KMS-11 (cell line): ENCODE measurements at regions not wholly inside any gene's neighbourhood (a gene's known extent, or its start where the extent isn't known, plus 50 kb on each side); places are given as distances from the start of the nearest gene placed in this dataset.

Source experiments
- H2AFZ ChIP-seq: fragments of 200-600 bp; sonication (generic); 2 replicates; pipeline ENCODE4 v1.6.1; 2016; ENCODE audit warnings: antibody characterized with exemption, mixed run types, low read depth
- H3K27ac ChIP-seq: fragments of 200-600 bp; sonication (generic); 2 replicates; pipeline ENCODE4 v1.6.1; 2016; ENCODE audit warnings: mild to moderate bottlenecking, mixed run types
- H3K27me3 ChIP-seq: fragments of 200-600 bp; sonication (generic); 2 replicates; pipeline ENCODE4 v1.6.1; 2017; ENCODE audit warnings: mild to moderate bottlenecking, low read depth, mixed run types, moderate library complexity; ENCODE audit not compliant: insufficient read depth
- H3K36me3 ChIP-seq: fragments of 200-600 bp; sonication (generic); 2 replicates; pipeline ENCODE4 v1.6.1; 2017; ENCODE audit warnings: mild to moderate bottlenecking, mixed run types; ENCODE audit not compliant: insufficient read depth
- H3K4me1 ChIP-seq: fragments of 200-600 bp; sonication (generic); 2 replicates; pipeline ENCODE4 v1.6.1; 2016; ENCODE audit warnings: mild to moderate bottlenecking, low read depth, mixed run types; ENCODE audit not compliant: poor library complexity, severe bottlenecking
- H3K4me2 ChIP-seq: fragments of 200-600 bp; sonication (generic); 2 replicates; pipeline ENCODE4 v1.7.0; 2016; ENCODE audit warnings: mild to moderate bottlenecking, mixed run types
- H3K4me3 ChIP-seq: fragments of 200-600 bp; sonication (generic); IDR thresholded peaks from 2 replicates; pipeline ENCODE4 v1.6.1; 2017; ENCODE audit warnings: low read depth, low read length, mixed read lengths; ENCODE audit not compliant: insufficient read depth
- H3K79me2 ChIP-seq: fragments of 200-600 bp; sonication (generic); 2 replicates; pipeline ENCODE4 v1.6.1; 2016; ENCODE audit warnings: low read depth, mixed run types; ENCODE audit not compliant: insufficient read depth
- H3K9ac ChIP-seq: fragments of 200-600 bp; sonication (generic); 2 replicates; pipeline ENCODE4 v1.6.1; 2016; ENCODE audit warnings: mild to moderate bottlenecking, mixed run types
- H4K20me1 ChIP-seq: fragments of 200-600 bp; sonication (generic); 2 replicates; pipeline ENCODE4 v1.6.1; 2016; ENCODE audit warnings: mild to moderate bottlenecking, mixed run types; ENCODE audit not compliant: insufficient read depth
- TF ChIP-seq, protein P1 (sequence below): fragments of 200-600 bp; sonication (generic); conservative IDR thresholded peaks from 2 replicates; pipeline ENCODE4 v1.6.1; 2017; ENCODE audit warnings: low read depth, mild to moderate bottlenecking, antibody characterized with exemption, low read length, moderate library complexity, mixed read lengths

DNA sequence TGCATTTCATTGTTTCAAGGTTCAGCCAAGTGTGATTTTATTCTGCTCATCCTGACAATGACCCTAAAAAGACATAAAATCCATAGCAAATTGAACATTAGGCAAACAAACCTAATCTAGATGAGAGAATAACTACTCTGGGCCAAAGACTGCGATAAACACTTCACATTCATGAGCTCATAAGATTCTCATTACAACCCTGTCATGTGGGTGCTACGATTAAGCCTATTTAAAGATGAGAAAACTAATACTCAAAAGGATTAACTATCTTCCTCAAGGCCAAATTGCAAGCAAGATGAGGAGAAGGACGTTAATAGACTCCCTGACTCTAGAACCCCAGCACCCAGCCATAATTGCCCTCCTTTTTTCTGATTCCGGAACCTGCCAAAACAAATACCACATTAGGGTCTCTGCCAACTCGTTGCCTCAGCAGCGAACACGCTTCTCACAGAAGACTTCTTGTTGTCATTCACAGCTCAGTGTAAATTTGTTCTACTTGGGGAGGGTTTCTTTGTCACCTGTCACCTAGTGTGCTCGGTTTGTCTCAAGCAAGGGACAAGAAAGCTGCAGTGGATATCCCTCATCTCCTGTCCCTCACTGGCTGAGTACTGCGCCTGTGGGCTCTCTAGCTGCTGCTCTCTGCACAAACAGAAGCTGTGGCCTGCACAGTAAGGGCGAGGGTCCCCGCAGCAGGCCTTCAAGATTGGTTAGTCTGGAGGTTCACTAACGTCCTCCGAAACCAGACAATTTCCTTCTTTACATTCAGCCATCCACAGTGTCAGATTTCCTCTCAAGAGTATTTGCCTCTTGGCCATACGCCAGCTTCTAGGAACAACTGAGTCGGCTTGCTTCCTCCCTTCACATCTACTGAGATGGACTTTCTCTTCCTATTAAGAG is 200.0 kb upstream of the UBE2E2 start:
- H3K9ac ChIP-seq = no peak overlapping the region
- no peaks in the 10 kb centered on the region for H3K27me3 ChIP-seq
- H3K79me2 ChIP-seq = no peaks in the 10 kb centered on the region
- no peak overlapping the region for H3K4me2 ChIP-seq
- H3K36me3 ChIP-seq = no peaks in the 10 kb centered on the region
- TF ChIP-seq, protein P1, sequence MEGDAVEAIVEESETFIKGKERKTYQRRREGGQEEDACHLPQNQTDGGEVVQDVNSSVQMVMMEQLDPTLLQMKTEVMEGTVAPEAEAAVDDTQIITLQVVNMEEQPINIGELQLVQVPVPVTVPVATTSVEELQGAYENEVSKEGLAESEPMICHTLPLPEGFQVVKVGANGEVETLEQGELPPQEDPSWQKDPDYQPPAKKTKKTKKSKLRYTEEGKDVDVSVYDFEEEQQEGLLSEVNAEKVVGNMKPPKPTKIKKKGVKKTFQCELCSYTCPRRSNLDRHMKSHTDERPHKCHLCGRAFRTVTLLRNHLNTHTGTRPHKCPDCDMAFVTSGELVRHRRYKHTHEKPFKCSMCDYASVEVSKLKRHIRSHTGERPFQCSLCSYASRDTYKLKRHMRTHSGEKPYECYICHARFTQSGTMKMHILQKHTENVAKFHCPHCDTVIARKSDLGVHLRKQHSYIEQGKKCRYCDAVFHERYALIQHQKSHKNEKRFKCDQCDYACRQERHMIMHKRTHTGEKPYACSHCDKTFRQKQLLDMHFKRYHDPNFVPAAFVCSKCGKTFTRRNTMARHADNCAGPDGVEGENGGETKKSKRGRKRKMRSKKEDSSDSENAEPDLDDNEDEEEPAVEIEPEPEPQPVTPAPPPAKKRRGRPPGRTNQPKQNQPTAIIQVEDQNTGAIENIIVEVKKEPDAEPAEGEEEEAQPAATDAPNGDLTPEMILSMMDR = no peak
- no peak overlapping the region for H2AFZ ChIP-seq
- H3K4me3 ChIP-seq = no peak overlapping the region
- H3K4me1 ChIP-seq = no peaks in the 10 kb centered on the region
- no peaks in the 10 kb centered on the region for H4K20me1 ChIP-seq
- H3K27ac ChIP-seq = no peak overlapping the region

DNA sequence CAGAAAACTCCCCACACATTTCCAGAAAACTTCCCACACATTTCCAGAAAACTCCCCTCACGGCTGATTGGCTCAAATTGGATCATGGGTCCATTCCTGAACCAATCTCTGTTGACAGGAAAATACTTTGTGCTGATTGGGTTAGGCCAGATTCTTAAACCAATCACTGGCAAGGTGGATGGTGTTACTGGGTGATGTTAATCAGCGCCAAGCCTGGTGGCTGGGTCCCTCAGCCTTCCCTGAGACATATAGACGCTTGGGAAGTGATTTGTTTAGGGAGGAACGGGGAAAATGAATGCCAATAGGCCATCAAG is 199.4 kb upstream of the UBE2E2 start:
- no peaks in the 10 kb centered on the region for H3K27me3 ChIP-seq
- no peak overlapping the region for H3K4me3 ChIP-seq
- no peak overlapping the region for H3K9ac ChIP-seq
- TF ChIP-seq, protein P1 = no peak
- H3K4me2 ChIP-seq = no peak overlapping the region
- no peak overlapping the region for H3K27ac ChIP-seq
- H2AFZ ChIP-seq = no peak overlapping the region
- no peaks in the 10 kb centered on the region for H3K79me2 ChIP-seq
- H3K36me3 ChIP-seq = no peaks in the 10 kb centered on the region
- H3K4me1 ChIP-seq = no peaks in the 10 kb centered on the region
- H4K20me1 ChIP-seq = no peaks in the 10 kb centered on the region

DNA sequence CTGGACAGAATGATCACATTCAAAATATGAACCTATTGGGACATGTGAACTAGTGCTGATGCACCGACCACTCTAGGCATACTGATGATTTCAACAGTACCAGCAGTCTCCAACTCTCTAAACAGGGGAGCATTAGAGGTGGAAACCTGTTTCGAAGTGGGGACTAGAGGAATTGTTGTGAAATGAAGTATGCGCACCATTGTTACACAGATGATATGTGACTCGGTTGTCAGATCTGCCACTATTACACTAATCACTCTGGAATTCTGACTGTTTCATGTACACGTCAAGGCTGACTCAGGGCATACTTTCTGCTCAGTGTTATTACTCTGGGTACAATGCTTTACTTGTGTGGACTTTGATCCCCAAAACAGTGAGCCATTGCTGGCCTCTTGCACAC is 198.2 kb upstream of the UBE2E2 start:
- Histone ChIP-seq H3K79me2 (no peaks in the 10 kb centered on the region), H2AFZ (no peak overlapping the region), H3K36me3 (no peaks in the 10 kb centered on the region), H3K4me2 (no peak overlapping the region), H3K4me1 (no peaks in the 10 kb centered on the region), H3K4me3 (no peak overlapping the region), H4K20me1 (no peaks in the 10 kb centered on the region), H3K9ac (no peak overlapping the region), H3K27me3 (no peaks in the 10 kb centered on the region), H3K27ac (no peak overlapping the region)
- TF ChIP-seq, protein P1 = no peak

DNA sequence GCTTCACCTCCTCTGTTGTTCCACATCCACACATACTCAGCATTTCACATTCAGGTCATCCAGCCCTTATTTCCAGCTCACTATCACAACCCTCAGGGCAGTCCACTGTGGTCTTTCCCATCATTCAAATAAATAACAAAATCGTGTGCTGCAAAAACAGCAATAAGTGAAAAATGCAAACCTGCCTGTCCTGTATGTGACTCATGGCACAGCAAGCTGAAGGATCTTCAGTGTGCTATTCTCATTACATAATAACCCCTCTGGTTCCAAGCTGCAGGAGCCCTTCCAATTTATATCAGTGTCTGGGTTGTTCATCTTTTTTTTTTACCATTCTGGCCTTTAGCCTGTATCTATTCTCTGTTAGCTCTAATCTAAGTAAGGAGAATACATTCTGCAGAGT is 185.3 kb upstream of the UBE2E2 start:
- Histone ChIP-seq H3K79me2 (no peaks in the 10 kb centered on the region), H3K27ac (no peak overlapping the region), H3K4me1 (no peaks in the 10 kb centered on the region), H3K4me3 (no peak overlapping the region), H3K27me3 (no peaks in the 10 kb centered on the region), H2AFZ (no peak overlapping the region), H3K4me2 (no peak overlapping the region), H3K9ac (no peak overlapping the region), H3K36me3 (no peaks in the 10 kb centered on the region), H4K20me1 (no peaks in the 10 kb centered on the region)
- TF ChIP-seq, protein P1 = no peak
